ENCODE measurements at regions not wholly inside any gene's neighbourhood (a gene's known extent, or its start where the extent isn't known, plus 50 kb on each side); places are given as distances from the start of the nearest gene placed in this dataset.

GRCh38 chr4:144480068-144480467 lies 165.9 kb upstream of the HHIP start:
- H4K5ac ChIP-seq (ENCODE audit: insufficient read length, low read depth, low read length) = no peak overlapping the region
- H3K56ac ChIP-seq (replicated peaks; ENCODE audit: insufficient read length, low read depth, low read length) = no peak overlapping the region
- no peak overlapping the region for H2BK120ac ChIP-seq (replicated peaks; ENCODE audit: low read depth, low read length)
- H2BK12ac ChIP-seq (ENCODE audit: low read depth, low read length) = no peak overlapping the region
- no peak overlapping the region for H4K8ac ChIP-seq (ENCODE audit: extremely low read depth, insufficient read depth, low read length)
- ChIA-PET POLR2A (ENCODE audit: partially characterized antibody) (no interaction called here), CTCF (ENCODE audit: partially characterized antibody) (no interaction called here)
- no peak overlapping the region for H2AK5ac ChIP-seq (ENCODE audit: low read depth, low read length)
- no peaks in the 10 kb centered on the region for H3K79me2 ChIP-seq (ENCODE audit: control insufficient read depth in 1 of 2, insufficient read depth in 2 of 2, low read length in 2 of 2)
- no peaks in the 10 kb centered on the region; a peak in 1 of 4 replicates for H3K9me3 ChIP-seq (ENCODE audit: insufficient read depth in 2 of 2, low read depth in 1 of 2, low read length in 1 of 2)
- no peak overlapping the region for H2BK5ac ChIP-seq (ENCODE audit: low read depth, low read length)
- H2BK20ac ChIP-seq (ENCODE audit: low read length) = no peak overlapping the region
- no peak for FAIRE-seq
- no peaks in the 10 kb centered on the region for H3K23me2 ChIP-seq (ENCODE audit: low read depth, low read length)
- no peak overlapping the region for H3K4ac ChIP-seq (replicated peaks; ENCODE audit: insufficient read length, low read depth, low read length)
- H3K14ac ChIP-seq (ENCODE audit: insufficient read length) = no peak overlapping the region
- no peak overlapping the region for H2AFZ ChIP-seq (ENCODE audit: low read length)
- DNase-seq (ENCODE audit: low read depth in 1 of 2, low spot score in 2 of 2) = no peak
- TF ChIP-seq POLR2AphosphoS5 (IDR thresholded peaks at IDR 0.05; ENCODE audit: low read depth, low read length) (no peak), MAX (IDR thresholded peaks at IDR 0.05) (no peak), RAD21 (IDR thresholded peaks at IDR 0.05 in 1 of 2, conservative IDR thresholded peaks at IDR 0.05 in 1 of 2; ENCODE audit: low read depth in 2 of 2, low read length in 2 of 2) (no peak), GTF2F1 (IDR thresholded peaks at IDR 0.05; ENCODE audit: borderline replicate concordance, low read depth, low read length) (no peak), SRF (IDR thresholded peaks at IDR 0.05; ENCODE audit: low read depth, low read length) (no peak), CBX8 (IDR thresholded peaks at IDR 0.05; ENCODE audit: borderline replicate concordance, low read depth, low read length) (no peak)
- no peak overlapping the region for H3K4me2 ChIP-seq (ENCODE audit: insufficient read depth in 1 of 2, low read depth in 2 of 2, low read length in 2 of 2)
- no peak overlapping the region for H3K27ac ChIP-seq (ENCODE audit: low read depth, low read length)
- H2BK15ac ChIP-seq (ENCODE audit: low read length) = no peak overlapping the region
- H3K18ac ChIP-seq (ENCODE audit: extremely low read depth, low read length) = no peak overlapping the region
- H3K36me3 ChIP-seq (ENCODE audit: control insufficient read depth in 2 of 4, insufficient read depth in 4 of 4, low read length in 3 of 4) = no peaks in the 10 kb centered on the region
- H3K27me3 ChIP-seq (replicated peaks in 1 of 4; ENCODE audit: control insufficient read depth in 3 of 4, extremely low read depth in 1 of 4, insufficient read depth in 3 of 4, low read length in 3 of 4) = no peaks in the 10 kb centered on the region
- no peak overlapping the region for H3K4me3 ChIP-seq (ENCODE audit: extremely low read depth in 1 of 4, insufficient read depth in 2 of 4, low read depth in 3 of 4, low read length in 4 of 4)
- H3K9ac ChIP-seq (replicated peaks in 1 of 4; ENCODE audit: extremely low read depth in 1 of 4, low read depth in 3 of 4, low read length in 3 of 4) = no peak overlapping the region
- H3K4me1 ChIP-seq (replicated peaks in 1 of 4; ENCODE audit: control insufficient read depth in 3 of 4, insufficient read depth in 4 of 4, low read length in 3 of 4) = no peaks in the 10 kb centered on the region
- H4K91ac ChIP-seq (replicated peaks; ENCODE audit: insufficient read length, low read length) = no peak overlapping the region
- no peaks in the 10 kb centered on the region for H4K20me1 ChIP-seq (replicated peaks in 1 of 2; ENCODE audit: control insufficient read depth in 1 of 2, insufficient read depth in 2 of 2, low read length in 2 of 2)
- H3K23ac ChIP-seq (ENCODE audit: insufficient read length) = no peak overlapping the region
- no peaks in the 10 kb centered on the region for H3K79me1 ChIP-seq (ENCODE audit: low read depth, low read length)

All from H1 (cell line).